AG10803 (cell line): ENCODE measurements at regions not wholly inside any gene's neighbourhood (a gene's known extent, or its start where the extent isn't known, plus 50 kb on each side); places are given as distances from the start of the nearest gene placed in this dataset.

Experiments
- DNase-seq: peaks from one replicate; pipeline ENCODE4 v3.0.0; 2010; ENCODE audit warnings: low read depth
- H3K4me3 ChIP-seq: 2 replicates; pipeline ENCODE4 v1.5.1; 2011; ENCODE audit warnings: mild to moderate bottlenecking, low read length, control low read depth
- TF ChIP-seq, protein P1 (sequence below): conservative IDR thresholded peaks from 2 replicates; pipeline ENCODE4 v1.5.1; 2011; ENCODE audit warnings: mild to moderate bottlenecking, low read length, control low read depth, inconsistent platforms

DNA sequence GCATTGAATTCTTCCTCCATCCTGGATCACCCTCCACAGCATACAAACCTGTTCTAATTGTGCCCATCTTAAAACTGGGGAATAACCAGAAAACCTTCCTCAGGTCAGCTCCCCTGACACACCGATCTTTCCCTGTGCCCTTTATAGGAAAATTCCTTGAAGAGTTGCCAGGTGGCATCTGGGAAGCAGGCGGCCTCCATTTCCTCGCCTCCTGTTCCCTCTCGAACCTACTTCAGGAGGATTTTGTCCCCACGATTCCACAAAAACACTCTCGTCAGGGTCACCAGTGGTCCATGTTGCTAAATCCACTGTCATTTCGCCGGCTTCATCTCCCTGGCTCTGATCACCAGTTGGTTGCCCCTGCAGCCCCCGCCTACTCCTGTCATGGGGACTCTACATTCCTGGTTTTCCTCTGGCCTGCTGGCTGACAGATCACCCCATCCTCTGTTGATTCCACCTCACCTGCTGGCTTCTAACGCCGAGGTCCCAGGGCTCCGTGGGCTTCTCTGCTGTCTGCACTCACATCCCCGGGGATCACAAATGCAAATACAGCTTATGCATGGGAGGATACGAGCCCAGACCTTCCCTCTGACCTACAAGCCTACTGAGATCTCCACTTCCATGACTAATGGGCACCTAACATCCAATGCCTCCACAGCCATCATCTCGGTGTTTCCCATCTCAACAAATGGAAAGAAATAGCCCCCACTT lies 92.5 kb upstream of the PRDM11 start:
- TF ChIP-seq, protein P1, sequence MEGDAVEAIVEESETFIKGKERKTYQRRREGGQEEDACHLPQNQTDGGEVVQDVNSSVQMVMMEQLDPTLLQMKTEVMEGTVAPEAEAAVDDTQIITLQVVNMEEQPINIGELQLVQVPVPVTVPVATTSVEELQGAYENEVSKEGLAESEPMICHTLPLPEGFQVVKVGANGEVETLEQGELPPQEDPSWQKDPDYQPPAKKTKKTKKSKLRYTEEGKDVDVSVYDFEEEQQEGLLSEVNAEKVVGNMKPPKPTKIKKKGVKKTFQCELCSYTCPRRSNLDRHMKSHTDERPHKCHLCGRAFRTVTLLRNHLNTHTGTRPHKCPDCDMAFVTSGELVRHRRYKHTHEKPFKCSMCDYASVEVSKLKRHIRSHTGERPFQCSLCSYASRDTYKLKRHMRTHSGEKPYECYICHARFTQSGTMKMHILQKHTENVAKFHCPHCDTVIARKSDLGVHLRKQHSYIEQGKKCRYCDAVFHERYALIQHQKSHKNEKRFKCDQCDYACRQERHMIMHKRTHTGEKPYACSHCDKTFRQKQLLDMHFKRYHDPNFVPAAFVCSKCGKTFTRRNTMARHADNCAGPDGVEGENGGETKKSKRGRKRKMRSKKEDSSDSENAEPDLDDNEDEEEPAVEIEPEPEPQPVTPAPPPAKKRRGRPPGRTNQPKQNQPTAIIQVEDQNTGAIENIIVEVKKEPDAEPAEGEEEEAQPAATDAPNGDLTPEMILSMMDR, result no peak
- no peak for DNase-seq
- no peak overlapping the region for H3K4me3 ChIP-seq

DNA sequence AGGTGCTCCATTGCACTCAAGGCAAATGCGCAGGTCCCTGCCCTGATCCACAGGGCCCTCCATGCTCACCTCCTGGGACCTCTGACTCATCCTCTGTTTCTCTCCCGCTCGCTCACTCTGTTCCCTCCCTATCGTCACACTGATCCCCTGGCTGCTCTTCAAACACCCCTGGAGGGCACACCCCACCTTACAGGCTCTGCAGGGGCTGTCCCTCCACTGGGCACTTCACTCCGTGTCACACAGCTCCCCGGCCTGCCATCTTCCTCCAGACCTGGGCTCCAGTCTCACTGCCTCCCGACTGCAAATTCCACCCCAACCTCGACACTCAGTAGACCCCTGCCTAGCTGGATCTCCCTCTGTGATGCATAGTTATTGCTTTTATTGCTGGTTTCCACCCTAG lies 91.5 kb upstream of the PRDM11 start:
- no peak for DNase-seq
- TF ChIP-seq, protein P1, result no peak

DNA sequence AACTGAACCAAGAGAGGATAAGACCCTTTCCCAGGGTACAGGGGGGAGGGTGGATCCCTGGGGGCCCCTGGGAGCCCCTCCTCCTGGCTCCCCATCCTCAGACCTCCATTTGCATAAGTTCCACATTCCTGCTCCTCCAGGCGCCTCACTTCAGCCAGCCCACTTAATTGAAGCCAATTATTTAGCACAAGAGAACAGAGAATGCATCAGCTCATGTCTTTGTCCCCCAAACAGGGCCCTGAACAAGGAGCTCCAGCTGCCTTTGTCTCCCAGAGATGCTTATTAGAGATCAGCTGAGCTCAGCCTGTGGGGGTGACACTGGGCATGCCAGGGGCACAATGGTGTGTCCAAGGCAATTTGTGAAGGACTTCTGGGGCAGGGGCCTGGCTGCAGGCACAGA lies 89.9 kb upstream of the PRDM11 start:
- DNase-seq, result no peak
- no peak overlapping the region for H3K4me3 ChIP-seq
- TF ChIP-seq, protein P1, result no peak

More for the DNA sequence above, 91.5 kb upstream of the PRDM11 start:
- H3K4me3 ChIP-seq, result no peak overlapping the region

DNA sequence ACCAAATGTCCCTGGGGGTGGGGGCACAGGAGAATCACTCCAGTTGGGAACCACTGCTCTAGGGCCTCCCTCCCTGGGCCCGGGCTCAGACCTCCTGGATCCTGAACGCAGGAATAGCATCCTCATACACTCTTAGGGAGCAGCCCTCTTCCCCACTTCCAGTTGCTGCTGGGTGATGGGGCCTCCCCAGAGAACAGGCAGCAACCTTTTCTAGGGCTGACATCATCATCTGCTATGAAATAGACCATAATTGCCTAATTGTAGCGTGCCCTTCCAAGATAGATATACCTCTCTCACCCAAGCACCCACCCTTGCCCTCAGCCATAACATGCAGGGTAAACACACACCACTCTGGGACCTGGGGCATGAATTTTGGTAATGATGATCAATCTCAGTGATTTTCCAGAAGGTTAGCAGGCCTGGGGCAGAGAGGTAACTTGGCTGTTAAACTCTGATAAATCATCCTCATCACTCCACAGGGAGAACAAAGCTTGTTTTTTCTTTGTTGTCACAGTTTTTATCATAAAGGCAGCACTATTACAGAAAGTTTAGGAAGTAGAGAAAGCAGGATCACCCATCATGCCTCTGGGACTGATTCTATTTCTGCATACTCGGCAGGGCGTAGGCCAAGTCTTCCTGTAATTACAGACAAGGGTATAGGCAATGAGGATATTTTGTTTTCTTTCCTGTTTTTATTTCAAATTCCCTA lies 88.3 kb upstream of the PRDM11 start:
- no peak overlapping the region for H3K4me3 ChIP-seq
- TF ChIP-seq, protein P1, result no peak
- no peak for DNase-seq

DNA sequence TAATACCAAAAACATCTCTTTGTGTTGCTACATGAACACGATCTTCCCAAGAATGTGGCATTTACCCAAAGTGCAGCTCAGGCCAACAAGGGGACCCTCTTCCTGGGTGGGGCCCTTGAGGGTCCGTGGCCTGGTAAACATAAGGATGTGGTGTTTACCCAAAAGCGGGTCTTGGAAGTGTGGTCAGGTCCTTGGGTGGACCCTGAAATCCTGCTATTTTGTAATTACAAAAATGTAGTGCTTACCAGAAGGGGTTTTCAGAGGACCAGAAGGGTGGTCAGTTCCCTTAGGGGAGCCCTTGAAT lies 87.8 kb upstream of the PRDM11 start:
- no peak overlapping the region for H3K4me3 ChIP-seq

DNA sequence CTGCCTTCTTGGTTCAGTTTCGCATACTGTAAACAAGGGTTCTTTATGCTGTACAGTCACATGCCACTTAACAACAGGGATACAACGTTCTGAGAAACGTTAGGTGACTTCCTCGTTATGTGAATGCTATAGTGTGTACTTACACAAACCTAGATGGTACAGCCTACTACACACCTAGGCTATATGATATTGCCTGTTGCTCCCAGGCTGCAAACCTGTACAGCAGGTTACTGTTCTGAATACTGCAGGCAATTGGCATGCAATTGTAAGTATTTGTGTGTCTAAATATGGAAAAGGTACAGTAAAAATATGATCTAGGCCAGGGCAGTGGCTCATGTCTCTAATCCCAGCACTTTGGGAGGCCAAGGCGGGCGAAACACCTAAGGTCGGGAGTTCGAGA lies 85.7 kb upstream of the PRDM11 start:
- TF ChIP-seq, protein P1, result no peak
- no peak for DNase-seq
- H3K4me3 ChIP-seq, result no peak overlapping the region

More for the DNA sequence above, 87.8 kb upstream of the PRDM11 start:
- TF ChIP-seq, protein P1, result no peak
- DNase-seq, result no peak

DNA sequence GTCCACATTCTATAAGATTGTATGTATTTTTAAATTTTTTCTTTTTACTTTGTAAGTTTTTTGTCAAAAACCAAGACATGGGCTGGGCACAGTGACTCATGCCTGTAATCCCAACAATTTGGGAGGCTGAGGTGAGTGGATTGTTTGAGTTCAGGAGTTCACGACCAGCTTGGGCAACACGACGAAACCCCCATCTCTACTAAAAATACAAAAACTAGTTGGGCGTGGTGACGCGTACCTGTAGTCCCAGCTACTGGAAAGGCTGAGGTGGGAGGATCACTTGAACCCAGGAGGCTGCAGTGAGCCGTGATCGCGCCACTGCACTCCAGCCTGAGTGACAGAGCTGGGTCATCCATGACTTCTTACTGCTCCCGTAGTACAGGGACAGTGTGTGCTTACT lies 84.8 kb upstream of the PRDM11 start:
- no peak for DNase-seq
- no peak overlapping the region for H3K4me3 ChIP-seq
- TF ChIP-seq, protein P1, result no peak
